Thymus (tissue), 11 donors: ENCODE measurements at regions not wholly inside any gene's neighbourhood (a gene's known extent, or its start where the extent isn't known, plus 50 kb on each side); places are given as distances from the start of the nearest gene placed in this dataset.
A peak's percentile ranks its signal among the peaks of the same experiment; 100 is the strongest.

Source experiments
- DNase-seq, 9 donors: peaks; one replicate each; pipeline ENCODE4 v3.0.0-alpha.2; 2013; ENCODE audit warnings: low spot score in 9 of 9, low read depth in 6 of 9, missing footprints in 1 of 9
- H3K27ac ChIP-seq, 2 donors: one replicate each; pipeline ENCODE4 v1.5.1; 2013; ENCODE audit warnings: control low read depth in 1 of 2, low read depth in 1 of 2, low read length in 1 of 2, mild to moderate bottlenecking in 1 of 2, moderate library complexity in 1 of 2
- H3K27me3 ChIP-seq, 2 donors: one replicate each; pipeline ENCODE4 v1.5.1; 2013; ENCODE audit warnings: low read length in 1 of 2; ENCODE audit not compliant: control insufficient read depth in 2 of 2, insufficient read depth in 1 of 2
- H3K36me3 ChIP-seq, 2 donors: one replicate each; pipeline ENCODE4 v1.5.1; 2013; ENCODE audit warnings: low read length in 1 of 2, mild to moderate bottlenecking in 1 of 2, moderate library complexity in 1 of 2; ENCODE audit not compliant: control insufficient read depth in 2 of 2, insufficient read depth in 2 of 2
- H3K4me1 ChIP-seq, 2 donors: one replicate each; pipeline ENCODE4 v1.5.1; 2013; ENCODE audit warnings: low read length in 2 of 2; ENCODE audit not compliant: control insufficient read depth in 2 of 2, insufficient read depth in 2 of 2
- H3K4me3 ChIP-seq, 2 donors: one replicate each; pipeline ENCODE4 v1.5.1; 2013; ENCODE audit warnings: low read length in 2 of 2, control low read depth in 1 of 2, mild to moderate bottlenecking in 1 of 2
- H3K9me3 ChIP-seq, 2 donors: one replicate each; pipeline ENCODE4 v1.5.1; 2013; ENCODE audit warnings: low read length in 1 of 2, mild to moderate bottlenecking in 1 of 2; ENCODE audit not compliant: control insufficient read depth in 2 of 2, insufficient read depth in 1 of 2
- WGBS: extraction: QIAGEN DNeasy Blood & Tissue Kit; methylation state at CpG from one replicate; pipeline ENCODE4 v1.1.7; 2013; 5-methylcytosine and 5-hydroxymethylcytosine counted together
- donor health status: healthy.

DNA sequence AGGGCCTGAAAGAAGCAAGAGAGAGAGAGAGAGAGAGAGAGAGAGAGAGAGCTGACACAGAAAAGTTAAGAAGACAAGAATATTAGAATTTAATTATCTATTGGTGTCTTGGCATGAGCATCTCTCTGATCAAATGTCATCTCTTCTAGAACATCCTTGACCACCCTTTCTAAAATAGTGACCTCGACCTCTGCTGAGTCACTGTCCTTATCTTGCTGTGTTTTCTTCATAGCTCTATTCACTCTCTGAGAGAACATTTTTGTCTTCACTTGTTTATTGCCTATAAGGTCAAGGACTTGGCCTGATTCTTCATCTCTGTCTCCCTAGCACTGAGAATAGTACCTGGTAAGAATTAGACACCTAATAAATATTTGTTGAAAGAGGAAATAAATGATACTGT, 383.8 kb upstream of the RPS23 start:
- Histone ChIP-seq H3K4me3 (no peak overlapping the region), H3K36me3 (no peaks in the 10 kb centered on the region), H3K27ac (no peak overlapping the region), H3K9me3 (no peaks in the 10 kb centered on the region), H3K27me3 (no peaks in the 10 kb centered on the region), H3K4me1 (peaks cover 4 to 15% of the 10 kb centered on the region in 2 donors)
- WGBS, result 95% methylated on average over 1 of the region's 1 CpG
- no peak for DNase-seq

- 96% methylated on average over 2 of the region's 2 CpGs for WGBS
- no peak overlapping the region for H3K27ac ChIP-seq
Measured at GRCh38 chr5:82661462-82661861, 383.3 kb upstream of the RPS23 start.

GRCh38 chr5:82659115-82659514, 381.0 kb upstream of the RPS23 start:
- 97% methylated on average over 2 of the region's 2 CpGs for WGBS
- no peak for DNase-seq

More at GRCh38 chr5:82661462-82661861, 383.3 kb upstream of the RPS23 start:
- Histone ChIP-seq H3K9me3 (no peaks in the 10 kb centered on the region), H3K4me1 (peaks cover 4 to 20% of the 10 kb centered on the region in 2 donors), H3K36me3 (no peaks in the 10 kb centered on the region), H3K4me3 (no peak overlapping the region), H3K27me3 (no peaks in the 10 kb centered on the region)
- DNase-seq, result no peak

DNA sequence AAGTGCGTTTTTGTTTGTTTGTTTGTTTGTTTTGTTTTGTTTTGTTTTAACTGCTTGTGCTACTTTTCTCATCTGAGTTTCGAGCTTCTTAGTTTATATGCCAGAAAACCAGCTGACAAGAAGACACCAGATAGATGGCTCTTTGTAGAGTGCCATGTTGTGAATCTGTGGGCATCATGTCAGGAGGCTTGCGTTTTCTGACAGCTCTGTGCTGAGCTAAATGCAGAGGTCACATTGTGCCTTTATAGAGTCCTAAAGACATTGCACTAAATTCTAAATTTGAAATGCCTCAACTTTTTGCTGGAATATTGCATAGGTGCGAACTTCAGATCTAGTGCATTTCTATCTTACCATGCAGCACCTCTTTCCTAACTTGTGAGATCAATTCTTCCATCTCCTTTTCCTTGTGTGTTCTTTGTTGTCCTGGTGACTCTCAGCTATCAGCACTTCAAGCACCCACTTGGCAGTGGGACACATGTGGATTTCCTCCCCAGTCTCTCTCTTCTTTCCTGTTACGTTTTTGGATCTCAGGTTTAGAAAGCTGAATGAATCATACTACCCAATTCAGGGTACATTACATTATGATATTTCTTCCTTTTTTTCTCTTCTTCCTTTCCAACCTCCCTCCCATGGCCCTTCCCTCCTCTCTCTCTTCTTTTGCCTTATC, 379.0 kb upstream of the RPS23 start:
- no peak overlapping the region for H3K4me3 ChIP-seq
- H3K36me3 ChIP-seq, result no peaks in the 10 kb centered on the region
- peaks cover 0 to 14% of the 10 kb centered on the region in 2 donors for H3K4me1 ChIP-seq
- no peak for DNase-seq
- 81% methylated on average over 5 of the region's 5 CpGs for WGBS
- H3K9me3 ChIP-seq, result no peaks in the 10 kb centered on the region
- no peak overlapping the region for H3K27ac ChIP-seq
- H3K27me3 ChIP-seq, result no peaks in the 10 kb centered on the region

More at GRCh38 chr5:82659115-82659514, 381.0 kb upstream of the RPS23 start:
- H3K4me3 ChIP-seq, result no peak overlapping the region
- H3K27me3 ChIP-seq, result no peaks in the 10 kb centered on the region
- peaks cover under 1 to 14% of the 10 kb centered on the region in 2 donors for H3K4me1 ChIP-seq
- H3K36me3 ChIP-seq, result no peaks in the 10 kb centered on the region
- H3K9me3 ChIP-seq, result no peaks in the 10 kb centered on the region
- no peak overlapping the region for H3K27ac ChIP-seq

DNA sequence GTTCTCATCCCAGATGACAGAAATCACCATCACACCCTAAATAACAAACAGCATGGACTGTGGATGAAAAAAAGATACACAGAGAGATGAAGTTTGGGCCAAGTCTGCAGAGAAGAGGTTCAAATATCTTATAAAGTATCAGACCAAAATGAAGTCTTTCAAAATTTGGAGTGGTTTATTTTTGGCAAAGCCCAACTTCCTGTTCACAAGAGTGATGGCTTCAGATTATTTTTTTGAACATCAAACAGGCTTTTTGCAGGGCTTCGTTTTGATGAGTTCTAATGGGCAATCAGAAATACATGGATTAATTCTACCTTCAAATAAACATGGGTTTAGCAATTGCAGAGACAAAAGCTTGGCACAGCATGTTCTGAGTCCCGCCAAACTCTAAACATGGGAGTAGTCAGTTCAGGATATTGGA, 378.2 kb upstream of the RPS23 start:
- peaks cover 0 to 14% of the 10 kb centered on the region in 2 donors for H3K4me1 ChIP-seq
- 52% methylated on average over 2 of the region's 2 CpGs for WGBS
- no peak overlapping the region for H3K27ac ChIP-seq
- H3K36me3 ChIP-seq, result no peaks in the 10 kb centered on the region
- H3K9me3 ChIP-seq, result no peaks in the 10 kb centered on the region
- no peak overlapping the region for H3K4me3 ChIP-seq
- no peaks in the 10 kb centered on the region for H3K27me3 ChIP-seq
- DNase-seq, result no peak

DNA sequence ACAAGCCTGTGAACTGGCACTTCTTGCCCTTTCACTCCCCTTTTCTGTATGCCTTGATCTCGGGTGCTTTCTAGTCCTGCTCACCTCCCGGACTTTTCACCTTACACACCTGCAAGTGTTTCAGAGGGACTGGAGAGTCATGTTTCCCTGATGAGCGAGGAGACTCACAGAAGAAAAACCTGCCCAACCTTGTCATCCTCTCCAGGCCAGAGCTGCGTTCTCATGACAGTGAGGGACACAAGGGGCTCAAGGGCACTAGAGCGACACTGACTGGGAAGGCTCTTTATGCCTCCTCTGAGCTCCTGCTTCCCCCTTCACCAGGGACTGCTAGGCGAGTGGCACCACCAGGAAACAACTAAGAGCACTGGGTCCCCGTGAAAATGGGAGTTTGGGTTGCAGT, 376.9 kb upstream of the RPS23 start:
- Histone ChIP-seq H3K4me1 (peaks cover 0 to 14% of the 10 kb centered on the region in 2 donors), H3K27ac (no peak overlapping the region), H3K36me3 (no peaks in the 10 kb centered on the region), H3K27me3 (no peaks in the 10 kb centered on the region), H3K4me3 (no peak overlapping the region), H3K9me3 (no peaks in the 10 kb centered on the region)
- DNase-seq, result peak in 1 of 9 donors; percentile 21
- WGBS, result 87% methylated on average over 7 of the region's 7 CpGs

- Histone ChIP-seq H3K27ac (no peak overlapping the region), H3K4me1 (peaks cover 0 to 3% of the 10 kb centered on the region in 2 donors), H3K4me3 (no peak overlapping the region), H3K9me3 (no peaks in the 10 kb centered on the region), H3K36me3 (no peaks in the 10 kb centered on the region), H3K27me3 (no peaks in the 10 kb centered on the region)
- DNase-seq, result no peak
- WGBS, result 92% methylated on average over 3 of the region's 3 CpGs
Measured at GRCh38 chr5:82649943-82650342, 371.8 kb upstream of the RPS23 start.

GRCh38 chr5:82644766-82645165, 366.6 kb upstream of the RPS23 start:
- Histone ChIP-seq H3K4me3 (no peak overlapping the region), H3K4me1 (peaks cover 2 to 6% of the 10 kb centered on the region in 2 donors), H3K36me3 (no peaks in the 10 kb centered on the region), H3K27ac (no peak overlapping the region), H3K9me3 (no peaks in the 10 kb centered on the region), H3K27me3 (no peaks in the 10 kb centered on the region)
- no peak for DNase-seq
- 98% methylated on average over 4 of the region's 4 CpGs for WGBS

DNA sequence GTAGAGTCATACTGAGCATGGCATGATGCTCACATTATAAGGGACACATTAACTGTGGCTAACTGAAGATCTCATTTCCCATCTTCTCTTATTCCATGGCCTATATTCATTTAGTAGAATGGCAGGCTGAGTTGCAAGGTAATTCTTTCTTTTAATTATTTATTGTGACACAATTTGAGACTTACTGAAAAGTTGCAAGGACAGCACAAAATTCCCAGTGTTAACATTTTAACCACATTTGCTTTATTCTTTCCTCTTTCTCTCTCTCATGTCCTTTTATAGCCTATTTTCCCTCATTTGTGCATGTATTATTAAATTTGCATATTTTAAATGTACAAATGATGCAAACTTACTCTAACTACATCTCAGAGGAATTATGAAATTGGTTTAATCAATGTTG, 366.1 kb upstream of the RPS23 start:
- no peak overlapping the region for H3K4me3 ChIP-seq
- peaks cover 3 to 7% of the 10 kb centered on the region in 2 donors for H3K4me1 ChIP-seq
- no peaks in the 10 kb centered on the region for H3K27me3 ChIP-seq
- no peaks in the 10 kb centered on the region for H3K36me3 ChIP-seq
- H3K9me3 ChIP-seq, result no peaks in the 10 kb centered on the region
- H3K27ac ChIP-seq, result no peak overlapping the region
- DNase-seq, result no peak
